ENCODE measurements at regions not wholly inside any gene's neighbourhood (a gene's known extent, or its start where the extent isn't known, plus 50 kb on each side); places are given as distances from the start of the nearest gene placed in this dataset.

DNA sequence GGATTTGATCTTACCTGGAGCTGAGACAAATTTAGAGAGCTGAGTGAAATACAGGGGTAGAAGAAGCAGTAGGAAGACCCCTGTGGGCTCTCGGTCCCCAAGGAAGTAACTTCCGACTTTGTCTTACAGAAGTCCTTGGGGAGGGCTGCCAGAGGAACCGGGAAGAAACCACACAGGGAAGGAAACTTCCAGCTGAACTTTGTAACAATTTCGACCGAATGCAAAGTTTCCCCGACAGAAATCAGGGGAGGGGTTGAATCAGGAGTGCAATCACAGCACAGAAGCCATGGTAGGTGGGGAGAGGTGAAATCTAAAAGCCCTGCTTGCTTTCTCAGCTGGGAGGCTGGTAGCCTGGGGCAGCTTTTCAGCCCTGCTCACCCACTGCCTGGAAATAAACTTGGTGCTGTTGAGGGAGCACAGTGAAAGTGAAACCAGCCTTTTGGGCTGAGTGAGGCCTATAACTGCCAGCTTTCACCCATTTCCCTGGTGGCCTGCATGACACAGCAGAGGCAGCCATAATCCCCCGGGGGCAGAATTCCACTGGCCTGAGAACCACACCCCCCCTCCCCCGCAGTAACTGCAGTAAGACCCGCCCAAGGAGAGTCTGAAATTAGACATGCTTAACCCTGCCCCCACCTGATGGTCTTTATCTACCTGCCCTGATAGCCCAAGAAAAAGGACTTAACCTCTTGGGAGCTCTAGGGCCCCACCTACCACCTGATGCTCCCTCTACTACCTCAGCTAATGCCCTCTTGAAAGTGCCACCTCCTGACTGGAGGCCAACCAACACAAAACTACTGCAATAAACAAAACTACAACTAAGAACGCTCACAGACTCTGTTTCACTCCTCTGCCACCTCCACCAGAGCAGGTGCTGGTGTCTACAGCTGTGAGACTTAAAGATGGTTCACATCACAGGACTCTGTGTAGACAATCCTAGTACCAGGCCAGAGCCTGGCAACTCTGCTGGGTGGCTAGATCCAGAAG, 248.2 kb downstream of the PARM1 start:
- intact Hi-C loops (cut with DNase I; ENCODE audit: low total_unique reads) = no loop called here

DNA sequence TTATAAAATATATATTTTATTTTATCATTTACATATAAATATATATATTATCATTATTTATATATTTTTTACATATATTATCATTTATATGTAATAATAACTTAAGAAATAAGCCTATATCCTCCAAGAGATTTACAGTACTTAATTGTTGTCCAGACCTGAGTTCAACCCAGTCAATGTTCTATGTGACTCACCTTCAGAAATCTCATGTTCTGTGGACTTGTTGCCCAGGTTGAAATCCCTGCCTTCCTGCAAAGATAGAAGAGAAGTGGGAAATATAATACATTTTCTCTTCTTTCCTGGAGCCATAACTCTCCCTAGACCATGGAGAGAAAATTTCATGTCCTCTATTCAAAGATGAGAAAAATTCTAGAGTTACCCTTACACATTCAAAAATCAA, 247.3 kb downstream of the PARM1 start:
- intact Hi-C loops (cut with DNase I; ENCODE audit: low total_unique reads) = no loop called here
- Histone ChIP-seq H3K4me1 (no peaks in the 10 kb centered on the region), H3K27ac (no peak overlapping the region), H3K36me3 (ENCODE audit: low read depth, missing control alignments) (no peaks in the 10 kb centered on the region), H3K4me3 (no peak overlapping the region), H3K9me3 (no peaks in the 10 kb centered on the region), H3K27me3 (no peaks in the 10 kb centered on the region)
- DNase-seq = no peak
- TF ChIP-seq POLR2A (IDR thresholded peaks at IDR 0.05) = no peak
- TF ChIP-seq, protein P1, sequence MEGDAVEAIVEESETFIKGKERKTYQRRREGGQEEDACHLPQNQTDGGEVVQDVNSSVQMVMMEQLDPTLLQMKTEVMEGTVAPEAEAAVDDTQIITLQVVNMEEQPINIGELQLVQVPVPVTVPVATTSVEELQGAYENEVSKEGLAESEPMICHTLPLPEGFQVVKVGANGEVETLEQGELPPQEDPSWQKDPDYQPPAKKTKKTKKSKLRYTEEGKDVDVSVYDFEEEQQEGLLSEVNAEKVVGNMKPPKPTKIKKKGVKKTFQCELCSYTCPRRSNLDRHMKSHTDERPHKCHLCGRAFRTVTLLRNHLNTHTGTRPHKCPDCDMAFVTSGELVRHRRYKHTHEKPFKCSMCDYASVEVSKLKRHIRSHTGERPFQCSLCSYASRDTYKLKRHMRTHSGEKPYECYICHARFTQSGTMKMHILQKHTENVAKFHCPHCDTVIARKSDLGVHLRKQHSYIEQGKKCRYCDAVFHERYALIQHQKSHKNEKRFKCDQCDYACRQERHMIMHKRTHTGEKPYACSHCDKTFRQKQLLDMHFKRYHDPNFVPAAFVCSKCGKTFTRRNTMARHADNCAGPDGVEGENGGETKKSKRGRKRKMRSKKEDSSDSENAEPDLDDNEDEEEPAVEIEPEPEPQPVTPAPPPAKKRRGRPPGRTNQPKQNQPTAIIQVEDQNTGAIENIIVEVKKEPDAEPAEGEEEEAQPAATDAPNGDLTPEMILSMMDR (IDR thresholded peaks at IDR 0.05) = no peak

More for the DNA sequence above, 248.2 kb downstream of the PARM1 start:
- Histone ChIP-seq H3K4me3 (no peak overlapping the region), H3K9me3 (no peaks in the 10 kb centered on the region), H3K4me1 (no peaks in the 10 kb centered on the region), H3K27me3 (no peaks in the 10 kb centered on the region), H3K36me3 (ENCODE audit: low read depth, missing control alignments) (no peaks in the 10 kb centered on the region), H3K27ac (no peak overlapping the region)
- DNase-seq = no peak
- no peak for TF ChIP-seq POLR2A (IDR thresholded peaks at IDR 0.05)
- 67 to 72% methylated on average over 10 of the region's 10 CpGs for WGBS, 2 donors

DNA sequence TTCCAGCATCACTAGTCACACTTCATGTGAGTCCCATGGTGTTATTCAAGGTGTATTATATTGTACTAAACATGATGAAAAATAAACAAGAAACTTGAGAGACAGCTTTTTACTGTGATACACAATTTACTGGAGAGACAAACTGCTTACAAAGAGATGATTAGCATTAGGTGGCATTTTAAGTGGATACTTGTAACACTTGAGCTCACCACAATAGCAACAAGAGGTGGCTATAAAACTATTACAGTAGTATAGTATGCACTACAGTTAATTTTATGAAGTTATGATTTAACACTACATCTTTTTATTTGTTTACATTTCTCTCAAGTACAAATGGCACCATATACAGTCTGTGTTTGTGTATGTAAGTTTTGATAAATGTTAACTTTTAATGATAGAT, 246.6 kb downstream of the PARM1 start:
- no peaks in the 10 kb centered on the region for H3K36me3 ChIP-seq (ENCODE audit: low read depth, missing control alignments)
- no peak overlapping the region for H3K27ac ChIP-seq
- H3K4me1 ChIP-seq = no peaks in the 10 kb centered on the region
- no peaks in the 10 kb centered on the region for H3K9me3 ChIP-seq
- TF ChIP-seq, protein P1 (IDR thresholded peaks at IDR 0.05) = no peak
- no peak for TF ChIP-seq POLR2A (IDR thresholded peaks at IDR 0.05)
- intact Hi-C loops (cut with DNase I; ENCODE audit: low total_unique reads) = no loop called here
- no peak for DNase-seq
- H3K4me3 ChIP-seq = no peak overlapping the region
- no peaks in the 10 kb centered on the region for H3K27me3 ChIP-seq

DNA sequence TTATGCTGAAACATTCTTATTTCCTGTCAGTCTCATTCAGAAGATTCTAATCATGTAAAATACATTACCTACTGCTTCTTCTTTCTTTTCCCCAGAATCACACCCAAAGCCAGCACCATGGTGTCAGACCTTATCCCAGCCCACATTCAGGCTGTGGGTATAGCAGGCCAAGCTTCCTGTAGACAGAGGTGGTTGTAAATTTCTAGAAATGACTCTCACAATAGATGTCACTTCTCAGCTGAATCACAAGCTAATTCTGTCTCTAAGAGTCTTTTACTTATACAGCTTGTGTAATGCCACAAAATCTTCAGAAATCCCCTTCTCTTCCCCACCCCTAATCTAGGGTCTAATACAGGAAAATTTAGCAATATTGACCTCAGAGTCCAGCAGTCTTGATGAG, 239.6 kb downstream of the PARM1 start:
- no peaks in the 10 kb centered on the region for H3K9me3 ChIP-seq
- H3K36me3 ChIP-seq (ENCODE audit: low read depth, missing control alignments) = no peaks in the 10 kb centered on the region
- no peak for DNase-seq
- no peaks in the 10 kb centered on the region for H3K4me1 ChIP-seq
- H3K27me3 ChIP-seq = no peaks in the 10 kb centered on the region
- no peak for TF ChIP-seq POLR2A (IDR thresholded peaks at IDR 0.05)
- TF ChIP-seq, protein P1 (IDR thresholded peaks at IDR 0.05) = no peak
- no peak overlapping the region for H3K27ac ChIP-seq
- H3K4me3 ChIP-seq = no peak overlapping the region
- intact Hi-C loops (cut with DNase I; ENCODE audit: low total_unique reads) = no loop called here

DNA sequence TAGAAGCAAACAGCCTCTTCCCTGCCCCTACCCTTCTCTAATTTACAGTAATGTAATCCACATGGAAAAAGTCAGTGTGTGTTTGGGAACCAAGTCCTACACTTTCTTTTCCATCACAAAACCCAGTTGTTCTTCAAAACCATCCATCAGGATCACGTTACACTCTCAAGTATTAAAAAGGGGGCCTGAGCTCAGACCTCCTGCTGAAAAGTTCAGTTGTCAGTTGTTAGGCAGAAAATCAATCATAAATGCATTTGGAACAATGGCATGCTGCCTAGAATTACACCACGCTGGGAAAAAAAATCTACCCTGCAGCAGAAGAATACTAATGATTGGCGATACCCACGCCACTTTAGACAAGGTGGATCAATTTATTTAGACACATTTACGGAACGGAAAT, 236.5 kb downstream of the PARM1 start:
- Histone ChIP-seq H3K27ac (no peak overlapping the region), H3K27me3 (no peaks in the 10 kb centered on the region), H3K4me3 (no peak overlapping the region), H3K4me1 (no peaks in the 10 kb centered on the region), H3K9me3 (no peaks in the 10 kb centered on the region), H3K36me3 (ENCODE audit: low read depth, missing control alignments) (no peaks in the 10 kb centered on the region)
- no peak for DNase-seq
- 72 to 75% methylated on average over 6 of the region's 6 CpGs for WGBS, 2 donors
- intact Hi-C loops (cut with DNase I; ENCODE audit: low total_unique reads) = no loop called here
- TF ChIP-seq, protein P1 (IDR thresholded peaks at IDR 0.05) = no peak
- TF ChIP-seq POLR2A (IDR thresholded peaks at IDR 0.05) = no peak

Measured in testis (tissue), 2 donors.